Suppressor macrophage treated with lipopolysaccharide for 1 hour (primary cell): ENCODE measurements at regions not wholly inside any gene's neighbourhood (a gene's known extent, or its start where the extent isn't known, plus 50 kb on each side); places are given as distances from the start of the nearest gene placed in this dataset.
A peak's percentile ranks its signal among the peaks of the same experiment; 100 is the strongest.
"Not testable (repeated sequence)": the region's sequence is repeated elsewhere in the genome, so short reads cannot be mapped to it uniquely, and the experiment has no call there.

ENCODE experiments used
- DNase-seq, 3 donors: peaks; one replicate each; pipeline ENCODE4 v3.0.0-alpha.2; 2020 to 2022

- no peak for DNase-seq
Measured at GRCh38 chr5:136453986-136454758, 88.8 kb upstream of the TRPC7 start.

DNA sequence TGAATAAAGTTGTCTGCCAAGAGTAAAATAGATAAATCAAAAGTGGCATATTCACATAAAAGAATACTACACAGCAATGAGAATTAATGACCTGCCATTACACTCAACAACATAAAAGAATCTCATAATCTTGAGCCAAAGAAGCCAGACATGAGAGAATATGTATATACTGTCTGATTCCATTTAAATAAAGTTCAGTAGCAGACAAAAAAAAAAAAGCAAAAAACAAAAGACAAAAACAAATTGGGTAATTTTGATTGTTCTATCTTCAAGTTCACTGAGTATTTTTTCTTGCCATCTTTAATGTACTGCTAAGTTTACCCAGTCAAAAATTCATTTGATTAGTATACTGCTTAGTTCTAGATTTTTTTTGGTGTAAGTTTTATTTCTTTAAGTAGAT, 87.9 kb upstream of the TRPC7 start:
- no peak for DNase-seq

DNA sequence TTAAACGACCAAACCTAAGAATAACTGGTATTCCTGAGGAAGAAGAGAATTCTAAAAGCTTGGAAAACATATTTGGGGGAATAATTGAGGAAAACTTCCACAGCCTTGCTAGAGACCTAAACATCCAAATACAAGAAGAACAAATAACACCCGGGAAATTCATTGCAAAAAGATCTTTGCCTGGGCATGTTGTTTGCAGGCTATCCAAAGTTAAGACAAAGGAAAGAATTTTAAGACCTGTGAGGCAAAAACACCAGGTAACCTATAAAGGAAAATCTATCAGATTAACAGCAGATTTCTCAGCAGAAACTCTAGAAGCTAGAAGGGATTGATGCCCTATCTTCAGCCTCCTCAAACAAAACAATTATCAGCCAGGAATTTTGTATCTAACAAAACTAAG, 82.2 kb upstream of the TRPC7 start:
- not testable (repeated sequence) for DNase-seq

GRCh38 chr5:136446565-136446964, 81.2 kb upstream of the TRPC7 start:
- no peak for DNase-seq

- not testable (repeated sequence) for DNase-seq
Measured at GRCh38 chr5:136444099-136444498, 78.8 kb upstream of the TRPC7 start.

- no peak for DNase-seq
Measured at GRCh38 chr5:136439367-136439766, 74.0 kb upstream of the TRPC7 start.

GRCh38 chr5:136435946-136436543, 70.7 kb upstream of the TRPC7 start:
- DNase-seq = no peak

DNA sequence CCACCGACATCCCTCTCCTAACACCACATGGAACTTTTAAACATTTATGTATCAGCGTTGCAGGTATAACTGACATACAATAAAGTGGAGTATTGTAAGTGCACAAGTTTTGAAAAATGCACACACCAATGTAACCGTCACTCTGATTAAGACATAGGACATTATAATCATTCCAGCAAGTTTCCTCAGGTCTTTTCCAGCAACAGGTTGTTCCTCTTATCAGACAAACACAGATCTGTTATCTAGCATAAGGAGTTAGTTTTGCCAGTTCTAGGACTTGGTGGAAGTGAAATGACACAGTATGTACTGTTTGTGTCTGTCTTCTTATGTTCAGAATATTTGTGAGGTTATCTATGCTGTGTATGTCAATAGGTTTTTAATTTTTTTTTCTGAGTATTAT, 69.5 kb upstream of the TRPC7 start:
- no peak for DNase-seq

GRCh38 chr5:136432705-136433104, 67.4 kb upstream of the TRPC7 start:
- DNase-seq = no peak

DNA sequence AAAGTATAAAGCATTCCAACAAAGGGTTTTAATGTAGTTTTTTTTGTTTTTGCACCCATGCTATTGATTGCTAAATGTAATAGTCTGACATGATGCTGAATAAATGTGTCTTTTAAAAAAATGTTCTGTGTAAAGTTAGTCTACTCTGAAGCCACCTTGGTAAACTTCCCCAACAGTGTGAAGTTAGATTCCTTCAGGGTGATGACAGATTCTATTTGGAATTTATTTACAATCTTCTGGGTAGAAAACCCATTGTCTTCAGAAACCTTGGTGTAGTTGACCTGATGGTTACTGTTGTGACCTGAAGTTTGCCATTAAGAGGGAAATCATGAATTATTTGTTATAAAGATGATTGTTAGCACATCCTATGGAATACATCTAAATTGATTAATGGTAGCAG, 64.7 kb upstream of the TRPC7 start:
- no peak for DNase-seq

GRCh38 chr5:136427426-136427825, 62.1 kb upstream of the TRPC7 start:
- no peak for DNase-seq

GRCh38 chr5:136425921-136426320, 60.6 kb upstream of the TRPC7 start:
- no peak for DNase-seq

GRCh38 chr5:136424835-136425584, 59.7 kb upstream of the TRPC7 start:
- DNase-seq = peak; percentile 57 to 86 (median 67)

DNA sequence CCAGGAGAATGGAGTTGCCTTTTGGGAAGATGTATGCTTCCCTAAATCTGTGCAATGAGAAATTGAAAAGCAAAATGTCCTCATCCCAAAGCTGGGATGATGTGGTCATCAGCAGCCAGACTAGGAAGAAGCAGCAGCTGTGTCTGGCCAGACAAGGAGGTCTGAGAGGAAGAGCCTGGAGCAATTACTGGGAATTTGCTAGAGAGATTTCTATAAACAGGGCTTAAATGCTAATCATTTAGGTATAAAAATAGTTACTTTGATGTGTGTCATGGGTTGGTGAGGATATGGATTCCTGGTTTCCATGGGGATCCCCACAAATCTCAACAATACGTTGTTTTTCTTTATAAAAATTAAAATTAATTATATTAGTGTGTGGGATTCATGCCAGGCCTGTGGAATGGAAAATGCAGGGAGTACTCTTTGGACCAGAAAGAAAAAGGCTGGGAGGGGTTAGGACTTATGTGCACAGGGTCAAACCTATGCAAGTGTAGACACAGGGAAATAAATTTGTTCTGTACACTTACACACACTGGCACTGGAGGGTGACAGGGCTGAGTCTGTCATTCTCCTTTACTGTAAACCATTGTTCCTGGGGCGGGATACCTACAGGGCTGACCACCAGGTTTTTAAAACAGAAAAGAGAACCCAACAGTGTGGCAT, 58.7 kb upstream of the TRPC7 start:
- no peak for DNase-seq

DNA sequence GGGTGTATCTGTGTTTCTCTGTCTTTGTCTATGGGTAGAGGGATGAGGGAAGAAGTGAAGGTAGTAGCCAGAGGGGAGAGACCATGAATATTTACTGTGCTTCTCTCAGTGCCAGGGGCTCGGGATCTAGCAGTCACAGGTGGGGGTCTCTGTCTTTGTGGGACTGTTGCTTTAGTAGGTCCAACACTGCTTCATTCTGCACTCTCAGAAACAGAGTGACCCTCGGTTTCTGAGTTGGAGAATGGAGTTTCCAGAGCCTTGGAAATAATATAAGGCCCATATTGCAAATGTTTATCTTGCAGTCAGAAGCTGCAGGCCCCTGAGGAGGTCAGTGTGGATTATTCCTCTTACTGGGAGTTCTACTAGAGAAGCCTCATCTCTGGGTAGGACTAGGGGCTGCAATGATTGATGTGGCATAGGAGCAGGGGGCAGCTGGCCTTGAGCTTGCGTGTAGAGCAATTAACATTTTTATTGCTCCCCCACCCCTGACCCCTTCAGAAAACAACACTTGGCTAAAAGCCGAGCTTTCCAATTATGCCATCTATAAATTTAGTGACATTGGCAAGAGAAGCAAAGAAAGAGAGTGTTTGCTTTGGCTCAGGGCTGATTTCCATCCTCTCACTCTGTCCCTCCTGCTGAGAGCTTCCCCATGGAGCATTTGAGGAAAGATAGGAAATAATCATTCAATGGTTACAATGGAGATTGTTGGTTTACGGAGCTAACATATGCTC, 55.0 kb upstream of the TRPC7 start:
- DNase-seq = no peak

GRCh38 chr5:136418301-136418700, 53.0 kb upstream of the TRPC7 start:
- no peak for DNase-seq
